HG03108 (cell line): ENCODE measurements at regions not wholly inside any gene's neighbourhood (a gene's known extent, or its start where the extent isn't known, plus 50 kb on each side); places are given as distances from the start of the nearest gene placed in this dataset.

Experiments
- ATAC-seq: cut with Tn5 transposase; IDR thresholded peaks from one replicate; pipeline ENCODE4 v1.9.1; 2021; ENCODE audit warnings: moderate library complexity; ENCODE audit not compliant: unreplicated experiment

DNA sequence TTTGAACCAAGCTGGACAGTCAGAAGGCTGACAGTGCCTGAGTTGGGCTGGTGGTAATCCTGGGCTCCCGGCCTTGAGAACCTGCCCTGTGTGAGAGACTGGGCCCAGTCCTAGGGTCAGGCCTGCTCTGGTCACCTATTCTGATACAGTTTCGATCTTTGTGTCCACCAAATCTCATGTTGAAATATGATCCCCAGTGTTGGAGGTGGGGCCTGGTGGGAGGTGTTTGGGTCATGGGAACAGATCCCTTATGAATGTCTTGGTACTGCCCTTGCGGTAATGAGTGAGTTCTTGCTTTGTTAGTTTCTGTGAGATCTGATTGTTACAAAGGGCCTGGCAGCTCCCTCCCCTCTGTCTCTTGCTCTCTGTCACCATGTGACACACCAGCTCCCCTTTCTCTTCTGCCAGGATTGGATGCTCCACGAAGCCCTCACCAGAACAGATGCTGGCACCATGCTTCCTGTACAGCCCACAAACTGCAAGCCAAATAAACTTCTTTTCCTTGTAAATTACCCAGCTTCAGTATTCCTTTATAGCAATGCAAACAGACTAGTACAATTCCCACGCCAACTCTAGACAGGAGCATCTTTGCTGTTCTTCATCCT lies 111.8 kb upstream of the ZNF438 start:
- ATAC-seq = no peak

DNA sequence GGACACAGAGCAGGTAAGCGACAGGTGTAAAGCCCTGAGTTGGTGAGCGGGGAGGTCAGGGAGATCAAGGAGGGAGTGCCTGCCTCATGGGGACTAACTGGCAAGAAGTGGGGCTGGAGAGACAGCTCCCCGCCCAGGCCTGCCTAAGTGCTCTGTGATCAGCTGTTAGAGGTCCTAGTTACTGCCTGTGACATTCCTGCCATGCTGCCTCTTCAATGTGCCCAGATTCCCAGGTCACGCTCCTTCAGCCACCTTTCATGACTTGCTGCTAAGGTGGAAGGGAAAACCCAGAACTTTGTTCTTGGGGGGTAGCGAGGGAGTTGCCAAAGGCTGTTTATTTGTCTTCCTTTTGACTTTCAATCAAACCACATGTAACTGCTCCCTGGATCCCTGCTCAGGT lies 114.3 kb upstream of the ZNF438 start:
- no peak for ATAC-seq

DNA sequence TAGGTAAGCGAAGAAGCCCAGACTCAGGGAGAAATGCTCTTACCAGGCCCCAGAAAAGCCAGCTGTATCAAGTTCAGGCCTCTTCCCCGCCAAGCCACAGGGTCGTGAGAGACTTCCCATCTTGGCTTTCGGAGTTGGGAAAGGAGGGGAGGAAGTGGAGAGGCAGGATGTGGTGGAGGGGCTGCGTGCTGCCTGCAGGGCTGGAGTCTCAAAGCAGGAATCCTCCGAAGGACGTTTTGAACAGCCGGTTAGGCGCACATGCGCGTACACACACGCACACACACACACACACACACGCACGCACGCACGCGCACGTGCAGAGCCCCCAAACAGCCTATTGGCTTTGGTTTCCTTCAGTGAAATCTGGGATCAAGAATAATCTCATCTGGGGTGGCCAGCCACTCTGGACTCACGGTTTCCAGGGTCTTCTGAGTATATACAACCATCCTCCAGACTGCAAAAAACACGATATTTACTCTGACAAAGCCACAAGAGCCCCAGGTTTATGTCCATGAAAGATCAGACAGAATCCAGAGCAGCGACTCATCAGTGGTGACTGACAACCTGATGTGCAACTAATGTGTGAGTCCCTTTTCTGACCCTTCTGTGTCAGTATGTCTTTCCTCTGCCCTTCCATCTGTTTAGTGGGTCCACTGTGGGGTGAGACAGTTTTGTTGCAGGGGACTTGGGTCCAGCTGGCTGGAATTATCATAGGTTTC lies 115.0 kb upstream of the ZNF438 start:
- no peak for ATAC-seq

GRCh38 chr10:31147210-31147608 lies 115.5 kb upstream of the ZNF438 start:
- ATAC-seq = no peak

GRCh38 chr10:31148951-31149350 lies 117.3 kb upstream of the ZNF438 start:
- ATAC-seq = no peak

DNA sequence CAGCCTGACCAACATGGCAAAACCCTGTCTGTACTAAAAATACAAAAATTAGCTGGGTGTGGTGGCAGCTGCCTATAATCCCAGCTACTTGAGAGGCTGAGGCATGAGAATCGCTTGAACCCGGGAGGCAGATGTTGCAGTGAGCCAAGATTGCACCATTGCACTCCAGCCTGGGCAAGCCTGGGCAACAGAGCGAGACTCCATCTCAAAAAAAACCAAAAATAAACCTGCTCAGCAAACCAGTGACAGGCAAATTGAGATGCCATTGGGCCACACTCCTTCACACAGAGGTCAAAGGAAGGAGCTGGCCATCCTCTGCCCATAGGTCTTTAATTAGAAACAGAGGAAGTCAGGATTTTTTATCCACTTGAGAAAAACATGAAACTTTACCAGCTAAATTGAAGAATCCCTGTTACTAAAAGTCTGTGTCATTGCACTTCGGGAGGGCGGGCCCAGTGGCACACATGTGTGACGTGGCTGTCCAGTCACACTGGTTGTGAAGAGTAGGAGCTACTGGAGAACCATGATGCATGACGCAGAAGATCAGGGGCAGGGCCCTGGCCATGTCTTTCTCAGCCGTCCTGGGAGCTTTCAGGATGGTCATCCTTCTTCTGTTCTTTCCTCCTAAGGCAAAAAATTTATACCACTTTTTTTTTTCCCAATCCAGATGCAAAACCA lies 118.3 kb upstream of the ZNF438 start:
- no peak for ATAC-seq

GRCh38 chr10:31151301-31151700 lies 119.6 kb upstream of the ZNF438 start:
- ATAC-seq = no peak

DNA sequence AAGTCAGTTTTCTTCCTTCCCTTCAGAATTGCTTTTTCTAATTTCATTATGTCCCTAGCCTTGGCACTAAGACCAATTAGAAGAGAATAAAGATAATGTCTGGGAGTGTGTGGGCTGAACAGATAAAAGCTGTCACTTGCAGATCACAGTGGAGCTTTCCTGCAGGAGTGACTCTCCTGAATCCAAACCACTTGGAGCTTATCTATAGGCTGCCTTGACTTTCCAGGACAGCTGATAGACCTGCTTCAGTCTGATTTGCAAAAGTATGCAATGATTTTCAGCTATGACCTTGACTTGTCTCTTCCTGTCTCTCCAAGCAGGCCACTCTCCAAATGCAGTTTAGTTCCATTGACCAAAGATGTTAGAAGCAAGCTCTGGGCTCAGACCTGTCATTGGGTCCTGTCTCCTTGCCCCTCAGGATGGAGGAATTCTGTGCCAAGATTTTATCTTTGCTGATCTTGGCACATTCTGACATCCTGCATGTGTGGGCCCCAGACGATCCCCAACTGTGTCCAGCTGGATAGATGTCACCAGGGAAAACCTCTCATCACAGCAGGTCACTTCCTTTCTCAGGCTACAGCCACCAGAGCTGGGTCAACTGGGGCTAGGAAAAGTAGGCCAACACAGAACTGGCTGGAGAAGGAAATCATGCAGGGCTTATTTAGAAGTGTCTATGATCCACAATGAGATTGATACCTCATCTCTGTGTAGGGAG lies 120.9 kb upstream of the ZNF438 start:
- no peak for ATAC-seq

- ATAC-seq = no peak
Observed at GRCh38 chr10:31153161-31153560, 121.5 kb upstream of the ZNF438 start.

DNA sequence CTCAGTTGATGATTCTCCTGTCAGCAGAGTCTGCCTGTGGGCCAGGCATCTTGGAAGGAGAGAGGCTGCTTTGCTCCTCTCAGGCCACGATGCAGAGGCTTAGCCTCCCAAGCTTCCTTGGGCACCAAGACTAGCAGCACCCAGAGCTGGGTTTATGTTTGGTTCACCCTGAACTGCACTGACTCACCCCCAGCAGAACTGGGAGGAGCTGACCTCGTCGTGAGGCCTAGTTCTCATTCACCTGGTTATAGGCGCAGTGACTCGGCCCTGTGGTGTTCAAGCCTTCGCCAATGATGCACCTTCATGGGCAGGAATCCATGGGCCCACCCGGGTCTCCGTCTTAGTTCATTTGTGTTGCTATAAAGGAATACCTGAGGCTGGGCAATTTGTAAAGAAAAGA lies 122.0 kb upstream of the ZNF438 start:
- ATAC-seq = no peak

DNA sequence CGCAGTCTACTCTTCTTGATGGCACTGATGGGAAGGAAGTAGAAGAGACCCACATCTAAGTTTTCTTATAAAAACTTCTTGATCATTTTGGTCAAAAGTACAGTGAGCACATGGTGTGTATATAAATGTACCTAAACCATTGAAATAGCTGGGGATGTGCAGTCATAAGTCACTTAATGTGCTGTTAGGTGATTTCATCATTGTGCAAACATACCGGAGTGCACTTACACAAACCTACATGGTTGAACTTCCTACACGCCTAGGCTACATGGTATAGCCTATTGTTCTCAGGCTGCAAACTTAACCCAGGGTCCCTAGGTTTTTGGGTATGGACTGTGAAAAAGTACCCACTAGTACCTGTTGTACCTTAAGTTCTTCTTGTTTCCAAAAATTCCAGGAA lies 123.3 kb upstream of the ZNF438 start:
- ATAC-seq = no peak

DNA sequence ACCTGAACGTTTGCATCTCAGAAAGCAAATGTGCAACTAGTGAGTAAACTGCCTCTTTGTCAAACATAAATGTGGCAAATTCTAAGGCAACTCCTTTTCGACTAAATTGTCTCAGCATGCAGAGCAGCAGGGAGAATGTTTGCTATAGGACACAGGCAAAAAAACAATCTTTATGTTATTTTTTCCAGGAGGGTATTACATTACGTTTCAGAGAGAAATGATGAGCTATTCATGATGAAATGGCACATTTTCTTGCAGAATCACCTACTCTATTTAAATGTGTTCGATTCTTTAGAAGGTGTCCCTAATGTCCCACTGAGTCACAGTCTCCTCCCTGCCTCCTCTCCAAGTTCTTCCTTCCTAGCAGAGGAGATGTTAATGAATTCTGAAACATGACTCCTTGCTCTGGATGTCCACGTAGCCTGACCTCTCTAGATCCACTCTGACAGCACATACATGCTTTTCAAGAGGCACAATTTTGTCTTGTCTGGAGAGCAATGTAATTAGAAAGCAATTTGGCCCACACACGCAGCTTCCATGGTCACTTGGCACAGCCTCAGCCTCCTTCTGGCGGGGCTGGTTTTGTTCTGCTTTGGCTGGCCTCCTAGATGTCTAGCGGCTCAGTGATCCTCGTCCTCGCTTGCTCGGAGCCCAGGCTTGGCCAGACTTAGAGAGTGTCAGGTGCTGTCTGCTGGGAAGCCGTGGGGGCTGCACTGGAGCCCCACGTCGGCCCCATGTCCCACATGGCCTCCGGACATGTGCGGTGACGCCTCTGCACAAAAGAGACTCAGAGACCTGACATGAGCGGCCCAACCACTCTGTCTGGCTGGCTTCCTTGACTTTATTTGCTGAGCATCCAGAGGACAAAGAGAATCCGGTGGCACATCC lies 125.7 kb upstream of the ZNF438 start:
- no peak for ATAC-seq

- ATAC-seq = no peak
Observed at GRCh38 chr10:31158011-31158658, 126.5 kb upstream of the ZNF438 start.

- ATAC-seq = no peak
Observed at GRCh38 chr10:31166606-31167005, 134.9 kb upstream of the ZNF438 start.

GRCh38 chr10:31170636-31171035 lies 139.0 kb upstream of the ZNF438 start:
- no peak for ATAC-seq

DNA sequence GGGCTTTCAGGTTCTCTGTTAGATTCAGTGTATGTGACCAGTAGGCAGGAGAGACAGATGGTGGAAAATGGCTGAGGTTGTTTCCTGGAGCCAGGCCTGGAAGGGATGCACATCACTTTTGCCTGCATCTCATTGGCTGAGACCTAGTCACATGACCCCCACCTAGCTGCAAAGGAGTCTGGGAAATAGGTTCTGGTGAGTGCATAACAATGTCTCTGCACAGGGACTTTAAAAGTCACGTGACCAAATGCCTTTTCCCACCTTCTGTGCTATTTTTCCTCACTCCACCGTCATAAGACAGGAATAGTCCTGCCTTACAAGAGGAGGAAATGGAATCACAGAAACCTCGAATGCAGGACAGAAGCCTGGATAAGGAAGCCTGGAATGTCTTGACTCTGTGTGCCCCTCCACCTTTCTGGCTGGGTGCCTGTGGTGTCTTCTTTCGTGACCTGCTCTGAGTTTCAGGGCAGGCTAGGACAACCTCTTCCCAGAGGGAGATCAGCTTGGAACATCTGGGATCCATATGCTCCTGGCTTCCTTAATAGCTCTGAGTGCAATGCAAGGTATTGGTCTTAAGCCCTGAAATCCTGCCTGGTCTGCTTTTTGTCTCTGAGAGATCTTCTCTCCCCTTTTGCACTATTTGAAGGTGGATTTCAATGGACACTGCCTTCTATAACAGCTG lies 139.9 kb upstream of the ZNF438 start:
- ATAC-seq = no peak

DNA sequence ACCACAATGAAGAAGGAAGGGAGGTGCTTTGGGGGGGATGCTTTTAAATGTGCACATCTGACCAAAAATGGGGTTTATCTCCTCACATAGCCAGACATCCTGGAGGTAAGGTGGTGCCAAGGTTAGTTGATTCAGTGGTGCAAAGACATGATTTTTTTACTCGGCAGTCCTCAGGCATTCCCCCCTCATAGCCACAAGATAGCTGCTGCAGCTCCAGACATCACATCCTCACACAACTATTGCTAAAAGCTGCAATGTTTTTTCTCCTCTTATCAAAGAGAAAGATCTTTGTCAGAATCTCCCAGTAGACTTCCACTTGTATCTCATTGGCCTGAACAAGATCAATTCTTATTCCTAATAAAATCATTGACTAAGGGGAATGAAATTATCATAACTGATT lies 141.3 kb upstream of the ZNF438 start:
- no peak for ATAC-seq

DNA sequence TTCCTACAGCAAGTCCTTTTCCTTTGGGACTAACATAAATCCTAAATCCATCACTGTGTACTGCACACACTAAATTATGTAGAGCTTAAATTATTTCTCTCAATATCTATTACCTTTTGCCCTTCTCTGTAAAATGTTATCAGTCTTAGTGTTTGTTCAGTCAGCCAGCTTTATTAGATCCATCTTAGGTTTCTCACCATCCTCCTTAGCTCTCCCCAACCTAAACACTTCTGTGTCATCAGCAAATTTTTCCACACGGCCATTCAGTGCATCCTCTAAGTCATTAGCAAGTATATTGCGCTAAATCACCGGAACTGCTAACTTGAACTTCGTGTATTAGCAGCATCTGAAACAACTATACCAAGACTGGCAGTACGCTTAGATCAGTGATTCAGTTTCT lies 142.1 kb upstream of the ZNF438 start:
- no peak for ATAC-seq

GRCh38 chr10:31179091-31179680 lies 139.8 kb upstream of the ZEB1 start:
- no peak for ATAC-seq
